ENCODE measurements at regions not wholly inside any gene's neighbourhood (a gene's known extent, or its start where the extent isn't known, plus 50 kb on each side); places are given as distances from the start of the nearest gene placed in this dataset.

DNA sequence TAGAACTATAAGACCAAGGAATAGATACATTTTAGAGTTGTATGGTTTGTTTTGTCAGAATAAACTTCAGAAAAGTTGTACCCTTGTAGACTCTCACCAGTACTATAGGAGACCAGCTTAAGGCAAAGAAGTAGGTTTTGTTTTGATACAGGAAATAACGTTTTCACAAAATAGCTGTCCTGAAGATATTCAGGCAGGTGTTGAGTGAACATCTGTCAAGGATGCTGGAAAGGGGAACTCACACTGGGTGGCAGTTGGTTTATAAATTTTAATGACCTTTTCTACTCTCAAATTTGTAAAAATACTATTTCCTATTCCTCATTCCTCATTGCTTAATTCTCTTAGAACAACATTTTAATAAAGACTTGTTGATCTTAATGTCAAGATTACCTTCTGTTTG lies 174.0 kb upstream of the MAN1A1 start:
- in situ Hi-C loops (cut with HindIII; ENCODE audit: low sequenced_read_pairs) = no loop called here
- TF ChIP-seq, protein P1, sequence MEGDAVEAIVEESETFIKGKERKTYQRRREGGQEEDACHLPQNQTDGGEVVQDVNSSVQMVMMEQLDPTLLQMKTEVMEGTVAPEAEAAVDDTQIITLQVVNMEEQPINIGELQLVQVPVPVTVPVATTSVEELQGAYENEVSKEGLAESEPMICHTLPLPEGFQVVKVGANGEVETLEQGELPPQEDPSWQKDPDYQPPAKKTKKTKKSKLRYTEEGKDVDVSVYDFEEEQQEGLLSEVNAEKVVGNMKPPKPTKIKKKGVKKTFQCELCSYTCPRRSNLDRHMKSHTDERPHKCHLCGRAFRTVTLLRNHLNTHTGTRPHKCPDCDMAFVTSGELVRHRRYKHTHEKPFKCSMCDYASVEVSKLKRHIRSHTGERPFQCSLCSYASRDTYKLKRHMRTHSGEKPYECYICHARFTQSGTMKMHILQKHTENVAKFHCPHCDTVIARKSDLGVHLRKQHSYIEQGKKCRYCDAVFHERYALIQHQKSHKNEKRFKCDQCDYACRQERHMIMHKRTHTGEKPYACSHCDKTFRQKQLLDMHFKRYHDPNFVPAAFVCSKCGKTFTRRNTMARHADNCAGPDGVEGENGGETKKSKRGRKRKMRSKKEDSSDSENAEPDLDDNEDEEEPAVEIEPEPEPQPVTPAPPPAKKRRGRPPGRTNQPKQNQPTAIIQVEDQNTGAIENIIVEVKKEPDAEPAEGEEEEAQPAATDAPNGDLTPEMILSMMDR (IDR thresholded peaks at IDR 0.05; ENCODE audit: low read depth, low read length, missing control alignments) = no peak
- no peak for DNase-seq (ENCODE audit: low read depth)
- no peak overlapping the region for H3K4me3 ChIP-seq (ENCODE audit: low read depth, low read length)

DNA sequence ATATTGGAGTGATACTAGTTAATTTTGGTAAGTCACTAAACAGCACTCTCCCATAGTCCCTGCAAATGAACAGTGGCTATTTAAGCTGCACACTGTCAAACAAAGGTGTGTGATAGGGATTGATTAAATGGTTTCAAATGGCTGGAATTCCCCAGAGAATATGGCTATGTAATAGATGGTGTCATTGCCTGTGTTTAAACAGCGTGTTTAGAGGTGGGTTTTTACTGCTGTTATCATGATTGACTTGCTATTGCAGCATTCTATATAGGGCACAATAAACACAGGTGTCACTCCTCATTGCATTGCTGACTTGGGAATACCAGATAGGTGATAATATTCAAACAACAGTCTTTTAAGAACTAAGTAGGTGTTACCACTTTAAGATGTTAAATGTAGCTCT lies 171.7 kb upstream of the MAN1A1 start:
- TF ChIP-seq, protein P1 (IDR thresholded peaks at IDR 0.05; ENCODE audit: low read depth, low read length, missing control alignments) = no peak
- no peak for DNase-seq (ENCODE audit: low read depth)
- in situ Hi-C loops (cut with HindIII; ENCODE audit: low sequenced_read_pairs) = no loop called here
- H3K4me3 ChIP-seq (ENCODE audit: low read depth, low read length) = no peak overlapping the region

DNA sequence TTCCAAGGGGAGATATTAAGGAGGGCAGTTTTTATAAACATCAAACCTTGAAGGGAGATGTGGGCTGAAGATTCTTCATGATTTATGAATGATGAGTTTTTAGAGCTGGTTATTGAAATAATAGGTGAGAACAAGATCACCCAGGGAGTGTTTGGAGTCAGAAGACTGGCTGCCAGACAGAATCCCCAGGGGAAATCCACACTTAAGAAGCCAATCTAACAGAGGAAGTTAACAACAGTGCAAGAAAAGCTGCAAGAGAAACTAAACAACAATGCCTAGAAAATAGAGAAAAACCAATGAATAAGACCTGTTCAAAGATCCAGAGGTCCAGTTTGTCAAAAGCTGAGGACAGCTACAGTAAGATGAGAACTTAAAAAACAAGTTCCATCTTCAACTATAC lies 167.9 kb upstream of the MAN1A1 start:
- TF ChIP-seq, protein P1 (IDR thresholded peaks at IDR 0.05; ENCODE audit: low read depth, low read length, missing control alignments) = no peak
- no peak for DNase-seq (ENCODE audit: low read depth)
- in situ Hi-C loops (cut with HindIII; ENCODE audit: low sequenced_read_pairs) = no loop called here
- H3K4me3 ChIP-seq (ENCODE audit: low read depth, low read length) = no peak overlapping the region

DNA sequence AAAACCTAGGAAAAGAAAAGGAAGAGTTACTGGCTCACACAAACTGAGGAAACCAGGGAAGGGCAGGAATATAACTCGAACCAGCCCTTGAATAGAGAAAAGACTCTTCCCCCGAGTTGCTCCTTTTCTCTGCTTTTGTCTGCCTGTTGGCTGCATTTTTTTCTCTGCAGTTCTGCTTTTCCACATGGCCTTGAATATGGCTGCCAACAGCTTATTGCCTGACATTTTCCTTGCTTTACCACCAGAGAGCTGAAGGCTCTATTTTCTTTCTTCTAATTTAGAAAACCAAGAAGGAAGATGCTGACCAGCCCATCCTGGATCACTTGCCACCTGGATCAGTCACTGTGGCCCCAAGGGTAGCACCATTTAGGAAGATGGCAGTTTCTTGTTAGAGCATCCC lies 164.8 kb upstream of the MAN1A1 start:
- in situ Hi-C loops (cut with HindIII; ENCODE audit: low sequenced_read_pairs) = no loop called here
- no peak overlapping the region for H3K4me3 ChIP-seq (ENCODE audit: low read depth, low read length)
- TF ChIP-seq, protein P1 (IDR thresholded peaks at IDR 0.05; ENCODE audit: low read depth, low read length, missing control alignments) = no peak
- DNase-seq (ENCODE audit: low read depth) = no peak

DNA sequence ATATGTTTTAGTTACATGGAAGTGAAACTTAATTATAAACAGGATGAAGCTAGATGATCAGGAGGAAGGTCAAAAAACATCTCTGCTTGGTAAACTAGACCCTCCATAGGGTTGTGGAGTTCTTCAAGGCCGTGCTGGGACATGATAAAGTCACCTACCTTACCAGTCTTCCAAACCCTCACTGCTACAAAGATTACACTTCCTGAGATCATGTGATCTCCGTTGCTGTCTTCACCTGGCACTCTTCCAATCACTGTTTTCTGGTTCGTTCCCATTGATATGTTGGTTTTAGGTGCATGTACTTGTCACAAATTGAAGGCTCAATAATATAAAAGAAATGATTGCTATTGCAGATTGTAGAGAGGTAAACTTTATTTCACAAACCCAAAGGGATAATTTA lies 161.5 kb upstream of the MAN1A1 start:
- no peak for DNase-seq (ENCODE audit: low read depth)
- H3K4me3 ChIP-seq (ENCODE audit: low read depth, low read length) = no peak overlapping the region
- in situ Hi-C loops (cut with HindIII; ENCODE audit: low sequenced_read_pairs) = no loop called here
- TF ChIP-seq, protein P1 (IDR thresholded peaks at IDR 0.05; ENCODE audit: low read depth, low read length, missing control alignments) = no peak

DNA sequence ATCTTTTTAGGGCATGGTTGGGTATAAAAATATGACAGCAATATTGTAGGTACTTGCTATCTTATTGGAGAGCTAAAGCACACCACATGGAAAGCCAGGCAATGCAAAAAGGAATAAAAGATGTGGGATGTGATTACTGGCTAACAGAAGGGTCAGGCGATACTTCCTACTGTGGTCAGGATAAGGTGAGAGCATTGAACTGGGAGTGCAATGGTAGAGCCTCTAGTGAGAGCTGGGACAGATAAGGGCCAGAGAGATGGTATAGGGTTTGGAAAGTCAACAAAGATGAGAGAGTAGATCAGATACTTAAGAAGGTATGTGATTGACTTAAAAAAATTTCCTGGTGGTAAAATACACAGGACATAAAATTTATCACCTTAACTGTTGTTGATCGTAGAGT lies 160.7 kb upstream of the MAN1A1 start:
- in situ Hi-C loops (cut with HindIII; ENCODE audit: low sequenced_read_pairs) = no loop called here
- no peak for DNase-seq (ENCODE audit: low read depth)
- no peak overlapping the region for H3K4me3 ChIP-seq (ENCODE audit: low read depth, low read length)
- TF ChIP-seq, protein P1 (IDR thresholded peaks at IDR 0.05; ENCODE audit: low read depth, low read length, missing control alignments) = no peak

DNA sequence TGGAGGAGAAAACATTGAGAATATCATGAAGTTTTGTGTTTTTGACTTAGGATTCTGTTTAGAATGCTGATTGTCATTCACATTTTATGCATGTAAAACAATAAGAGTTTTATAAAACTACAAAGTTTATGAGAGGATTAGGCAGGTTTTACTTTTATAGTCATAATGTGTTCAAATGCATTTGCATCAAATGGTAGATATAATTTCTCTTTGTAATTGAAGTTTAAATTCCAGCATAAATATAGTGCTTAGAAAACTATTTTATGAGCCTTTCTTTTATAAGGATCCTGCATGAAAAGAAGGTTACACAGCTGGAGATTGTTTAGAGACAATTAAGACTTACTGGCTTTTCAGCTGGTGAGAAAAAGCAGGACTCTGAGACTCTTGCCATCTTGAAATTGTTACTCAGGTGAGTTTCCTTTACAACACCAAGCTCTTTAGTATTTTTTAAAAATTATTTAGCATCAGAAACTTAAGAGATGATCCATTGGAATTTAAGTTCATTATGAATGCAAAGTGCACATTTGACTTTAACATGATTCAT lies 157.1 kb upstream of the MAN1A1 start:
- H3K4me3 ChIP-seq (ENCODE audit: low read depth, low read length) = no peak overlapping the region
- DNase-seq (ENCODE audit: low read depth) = no peak
- in situ Hi-C loops (cut with HindIII; ENCODE audit: low sequenced_read_pairs) = no loop called here
- TF ChIP-seq, protein P1 (IDR thresholded peaks at IDR 0.05; ENCODE audit: low read depth, low read length, missing control alignments) = no peak
